Progenitor cell of endocrine pancreas (in vitro differentiated cells): ENCODE measurements at regions not wholly inside any gene's neighbourhood (a gene's known extent, or its start where the extent isn't known, plus 50 kb on each side); places are given as distances from the start of the nearest gene placed in this dataset.

Experiments used
- DNase-seq: peaks from one replicate; pipeline ENCODE4 v3.0.0; 2021; ENCODE audit warnings: low spot score; ENCODE audit not compliant: unreplicated experiment
- H3K27ac Mint-ChIP-seq: 2 replicates; pipeline ENCODE4 v1.8.0; 2021; ENCODE audit warnings: mild to moderate bottlenecking, moderate library complexity, mixed read lengths
- H3K27me3 Mint-ChIP-seq: 2 replicates; pipeline ENCODE4 v1.8.0; 2021; ENCODE audit warnings: mixed read lengths
- H3K36me3 Mint-ChIP-seq: 2 replicates; pipeline ENCODE4 v1.8.0; 2022; ENCODE audit warnings: mixed read lengths; ENCODE audit not compliant: insufficient read depth
- H3K4me1 Mint-ChIP-seq: 2 replicates; pipeline ENCODE4 v1.8.0; 2021; ENCODE audit warnings: low read depth, mixed read lengths
- H3K4me3 Mint-ChIP-seq: 2 replicates; pipeline ENCODE4 v1.8.0; 2021; ENCODE audit warnings: low read depth, mild to moderate bottlenecking, moderate library complexity, mixed read lengths
- H3K9me3 Mint-ChIP-seq: 2 replicates; pipeline ENCODE4 v1.8.0; 2021; ENCODE audit warnings: low read depth, mixed read lengths
- CTCF ChIP-seq: fragments of 200-600 bp; sonication (generic); IDR thresholded peaks from one replicate; pipeline ENCODE4 v1.5.0; 2021; ENCODE audit warnings: antibody characterized with exemption, mild to moderate bottlenecking; ENCODE audit not compliant: unreplicated experiment

GRCh38 chr16:65919986-65920376 lies 446.5 kb upstream of the CDH5 start:
- no peaks in the 10 kb centered on the region for H3K4me1 Mint-ChIP-seq
- H3K36me3 Mint-ChIP-seq = no peaks in the 10 kb centered on the region
- no peak overlapping the region for H3K4me3 Mint-ChIP-seq
- no peak for TF ChIP-seq CTCF
- H3K27ac Mint-ChIP-seq = no peak overlapping the region
- peaks cover 30% of the 10 kb centered on the region for H3K27me3 Mint-ChIP-seq
- peaks cover 3% of the 10 kb centered on the region for H3K9me3 Mint-ChIP-seq
- DNase-seq = no peak

DNA sequence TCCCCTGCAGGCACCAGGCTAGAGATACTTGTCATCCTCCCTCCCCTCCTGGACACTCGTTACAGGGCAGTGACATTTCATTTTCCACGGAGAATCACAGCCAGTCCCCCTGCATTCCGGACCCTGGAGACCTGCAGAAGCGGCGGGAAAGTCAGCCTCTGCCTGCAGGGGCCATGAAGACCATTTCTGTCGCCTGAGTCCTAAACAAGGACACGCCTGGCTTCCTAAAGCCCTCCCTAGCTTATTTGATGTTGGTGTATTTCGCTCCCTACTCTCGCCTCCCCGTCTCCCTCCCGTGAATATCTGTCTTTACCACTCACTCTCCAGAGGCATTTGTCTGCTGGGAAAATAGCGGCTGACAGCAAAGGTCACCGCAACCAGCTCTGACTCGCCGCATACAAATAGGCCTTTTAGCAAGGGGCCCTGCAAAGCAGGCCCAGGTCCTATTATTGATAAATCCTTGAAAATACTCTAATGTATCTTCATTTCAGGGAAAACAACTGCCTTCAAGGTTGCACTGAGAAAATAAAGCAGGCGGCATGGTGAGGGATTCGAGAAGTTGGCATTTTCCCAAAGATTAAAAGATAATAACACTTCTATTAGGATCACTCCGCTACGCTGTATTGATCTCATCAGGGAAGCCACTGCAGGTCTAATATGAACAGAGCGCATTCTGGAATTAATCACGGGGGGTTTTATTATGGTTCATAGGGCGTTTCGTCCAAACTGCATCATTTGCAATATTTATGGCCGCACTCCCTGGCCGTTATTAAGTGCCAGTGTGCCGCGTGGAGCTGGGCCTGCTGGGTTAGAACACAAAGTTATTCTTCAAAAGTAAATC lies 447.1 kb upstream of the CDH5 start:
- Mint-ChIP-seq H3K9me3 (peaks cover 3% of the 10 kb centered on the region), H3K27me3 (peaks cover 30% of the 10 kb centered on the region), H3K4me3 (no peak overlapping the region), H3K36me3 (no peaks in the 10 kb centered on the region), H3K27ac (no peak overlapping the region), H3K4me1 (no peaks in the 10 kb centered on the region)
- no peak for TF ChIP-seq CTCF
- DNase-seq = no peak

- Mint-ChIP-seq H3K9me3 (peaks cover 8% of the 10 kb centered on the region), H3K27ac (no peak overlapping the region), H3K36me3 (no peaks in the 10 kb centered on the region), H3K4me1 (no peaks in the 10 kb centered on the region), H3K27me3 (peaks cover 21% of the 10 kb centered on the region), H3K4me3 (no peak overlapping the region)
- no peak for TF ChIP-seq CTCF
- DNase-seq = no peak
Observed at GRCh38 chr16:65917466-65917865, 449.0 kb upstream of the CDH5 start.

DNA sequence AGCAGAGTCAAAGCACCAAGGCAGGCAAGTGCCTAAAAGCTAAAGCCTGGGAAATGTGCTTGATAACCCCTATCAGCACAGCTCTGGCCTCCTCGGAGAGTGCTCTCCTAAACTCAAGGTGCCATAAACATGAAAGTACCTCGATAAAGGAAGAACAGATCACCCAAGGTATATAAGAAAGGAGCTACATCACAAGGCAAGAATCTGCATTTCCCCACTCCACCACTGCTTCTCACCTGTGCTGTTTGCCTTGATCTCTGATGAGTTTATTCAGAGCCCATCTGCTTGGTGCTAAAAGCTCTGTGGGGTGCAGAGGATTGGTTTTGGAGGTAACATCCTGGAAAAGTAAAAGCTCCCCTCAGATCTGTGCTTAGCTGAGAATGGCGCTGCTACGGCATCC lies 449.5 kb upstream of the CDH5 start:
- DNase-seq = no peak
- no peak for TF ChIP-seq CTCF
- H3K36me3 Mint-ChIP-seq = no peaks in the 10 kb centered on the region
- no peak overlapping the region for H3K27ac Mint-ChIP-seq
- H3K9me3 Mint-ChIP-seq = peaks cover 8% of the 10 kb centered on the region
- H3K4me3 Mint-ChIP-seq = no peak overlapping the region
- H3K27me3 Mint-ChIP-seq = peaks cover 21% of the 10 kb centered on the region
- no peaks in the 10 kb centered on the region for H3K4me1 Mint-ChIP-seq

DNA sequence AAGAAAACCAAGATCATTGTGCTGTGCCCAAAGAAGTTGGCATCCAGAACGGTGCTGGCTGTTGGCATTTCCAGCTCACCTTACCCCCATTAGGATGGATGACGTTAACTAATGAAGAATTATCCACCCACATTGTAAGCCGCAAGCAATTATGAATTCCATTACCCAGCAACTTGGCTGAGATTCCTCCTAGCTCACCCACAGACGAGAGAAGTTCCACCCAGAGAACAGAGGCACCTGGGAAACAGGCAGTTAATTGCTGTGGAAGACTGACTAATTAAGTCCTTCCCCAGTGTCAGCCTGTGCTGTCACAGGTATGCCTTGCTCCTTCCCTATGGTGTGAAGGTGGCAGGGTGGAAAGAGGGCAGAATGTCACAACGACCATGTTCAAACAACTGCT lies 456.2 kb upstream of the CDH5 start:
- Mint-ChIP-seq H3K27ac (no peak overlapping the region), H3K9me3 (peaks cover 5% of the 10 kb centered on the region), H3K4me3 (no peak overlapping the region), H3K4me1 (no peaks in the 10 kb centered on the region), H3K27me3 (peaks cover 19% of the 10 kb centered on the region), H3K36me3 (no peaks in the 10 kb centered on the region)
- no peak for TF ChIP-seq CTCF
- no peak for DNase-seq
